Fibroblast of the conjunctiva (primary cell): ENCODE measurements at regions not wholly inside any gene's neighbourhood (a gene's known extent, or its start where the extent isn't known, plus 50 kb on each side); places are given as distances from the start of the nearest gene placed in this dataset.

Experiments used
- DNase-seq: peaks from one replicate; pipeline ENCODE4 v3.0.0-alpha.2; 2010; ENCODE audit warnings: low read depth

GRCh38 chr2:12113412-12113811 lies 367.0 kb downstream of the LPIN1 start:
- no peak for DNase-seq

DNA sequence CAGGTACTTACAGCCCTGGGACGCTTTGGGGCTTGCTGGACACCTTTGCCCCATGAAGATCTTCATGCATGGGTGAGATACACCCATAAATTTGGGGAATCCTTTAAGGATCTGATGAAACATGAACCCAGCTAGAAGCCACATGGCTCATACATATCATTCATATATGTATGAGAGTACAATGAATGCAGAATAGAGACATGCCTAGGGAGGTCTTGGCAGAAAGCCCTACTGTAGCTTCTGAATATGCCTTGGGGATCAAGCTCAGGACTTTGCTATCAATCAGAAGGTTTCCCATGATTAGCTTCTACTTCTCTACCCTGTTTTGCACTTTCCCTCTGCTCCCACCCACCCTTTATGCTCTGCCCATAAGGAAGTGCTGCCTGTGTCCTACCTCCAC lies 368.4 kb downstream of the LPIN1 start:
- no peak for DNase-seq

GRCh38 chr2:12116228-12116750 lies 369.9 kb downstream of the LPIN1 start:
- no peak for DNase-seq

DNA sequence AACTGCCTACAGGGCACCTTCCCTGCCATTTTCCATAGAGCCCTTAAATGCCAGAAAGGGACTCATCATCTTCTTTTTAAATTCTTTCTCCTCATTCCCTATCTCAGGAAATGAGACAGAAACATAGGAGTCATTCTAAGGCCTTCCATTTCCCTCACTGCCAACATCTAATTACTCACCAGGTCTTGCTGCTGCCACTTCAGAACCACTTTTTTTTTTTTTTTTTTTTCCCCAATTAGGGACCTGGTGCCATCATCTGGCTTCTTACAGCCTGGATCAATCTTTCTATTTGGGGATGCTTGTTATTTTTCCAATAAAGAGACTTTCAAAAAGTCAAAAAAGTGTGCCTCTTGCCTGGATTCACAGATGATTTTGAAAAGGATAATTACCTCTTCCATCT lies 373.4 kb downstream of the LPIN1 start:
- no peak for DNase-seq

DNA sequence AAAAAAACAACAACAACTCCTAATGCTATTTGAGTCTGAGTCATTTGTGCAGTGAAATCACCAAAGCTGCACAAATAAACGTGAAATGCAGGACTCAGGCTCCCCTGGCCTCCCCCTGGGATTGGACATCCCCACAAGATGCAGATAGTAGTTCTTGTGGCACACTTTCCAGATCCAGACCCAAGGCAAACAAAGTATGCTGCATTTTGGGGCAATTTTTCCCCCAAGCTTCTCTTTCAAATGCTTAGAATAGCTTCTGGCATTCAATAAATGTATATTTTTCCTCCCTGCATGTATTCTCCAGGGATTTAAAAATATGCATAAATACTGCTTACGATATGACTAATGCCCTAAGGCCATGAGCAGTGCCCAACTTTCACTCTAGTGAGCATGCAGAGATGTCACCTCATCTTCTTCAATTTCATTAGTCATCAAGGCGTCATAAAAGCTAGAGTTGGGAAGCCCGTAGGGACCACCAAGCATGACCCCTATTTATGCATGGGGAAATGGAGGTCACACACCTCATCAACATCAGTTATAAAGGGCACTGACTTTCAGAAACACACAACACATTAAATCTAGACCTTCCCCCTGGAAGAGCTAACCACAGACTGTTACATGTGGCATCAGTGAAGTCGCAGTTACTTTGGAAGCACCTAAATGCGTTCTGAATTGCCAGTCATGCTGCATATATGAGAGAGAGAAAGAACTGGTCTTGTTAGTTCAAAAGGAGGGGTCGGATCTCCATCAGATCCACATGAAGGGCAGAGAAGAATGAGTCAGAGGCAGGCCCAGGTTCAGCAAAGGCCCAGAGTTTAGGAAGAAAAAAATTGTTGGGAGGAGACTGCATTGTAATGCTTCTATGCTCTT lies 374.1 kb downstream of the LPIN1 start:
- DNase-seq = peak; percentile 85

DNA sequence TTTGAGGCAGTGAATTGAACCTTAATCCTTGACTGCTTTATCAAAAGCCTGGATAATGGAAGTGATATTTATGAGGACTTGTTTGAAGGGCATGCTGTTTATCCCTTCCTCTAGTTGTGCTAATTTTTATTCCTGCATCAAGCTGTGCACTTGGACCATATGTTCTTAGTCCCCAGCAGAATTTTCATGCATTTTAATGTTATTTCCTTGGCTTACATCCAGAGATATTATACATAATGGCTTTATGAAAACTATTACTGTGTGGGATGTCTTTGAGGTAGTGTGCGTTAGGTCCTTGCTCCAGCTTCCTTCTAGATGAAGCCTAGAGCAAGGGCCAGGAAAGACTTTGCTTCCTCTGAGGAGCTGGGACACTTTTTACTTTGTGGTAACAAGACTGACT lies 378.4 kb downstream of the LPIN1 start:
- no peak for DNase-seq

GRCh38 chr2:12126318-12126717 lies 379.9 kb downstream of the LPIN1 start:
- no peak for DNase-seq

- no peak for DNase-seq
These were observed 381.2 kb downstream of the LPIN1 start for GRCh38 chr2:12127638-12128037.

DNA sequence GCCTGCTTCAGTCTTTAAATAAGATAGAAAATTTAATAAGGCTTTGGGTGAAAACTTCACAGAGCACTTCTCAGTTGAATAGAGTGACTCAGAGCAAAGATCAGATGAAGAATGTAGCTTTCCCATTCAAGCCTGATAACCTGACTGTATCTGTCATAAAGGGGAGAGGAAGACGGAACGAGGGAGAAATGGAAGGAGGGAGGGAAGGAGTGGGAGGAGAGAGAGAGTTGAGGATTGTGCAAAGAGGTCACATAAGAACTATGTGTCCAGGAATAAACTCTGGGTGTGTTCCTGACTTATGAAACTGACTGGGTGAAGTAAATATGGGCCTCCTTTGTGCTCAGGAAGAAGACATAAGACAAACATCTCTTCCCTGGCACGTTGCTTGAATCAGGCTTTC lies 385.5 kb downstream of the LPIN1 start:
- DNase-seq = no peak

DNA sequence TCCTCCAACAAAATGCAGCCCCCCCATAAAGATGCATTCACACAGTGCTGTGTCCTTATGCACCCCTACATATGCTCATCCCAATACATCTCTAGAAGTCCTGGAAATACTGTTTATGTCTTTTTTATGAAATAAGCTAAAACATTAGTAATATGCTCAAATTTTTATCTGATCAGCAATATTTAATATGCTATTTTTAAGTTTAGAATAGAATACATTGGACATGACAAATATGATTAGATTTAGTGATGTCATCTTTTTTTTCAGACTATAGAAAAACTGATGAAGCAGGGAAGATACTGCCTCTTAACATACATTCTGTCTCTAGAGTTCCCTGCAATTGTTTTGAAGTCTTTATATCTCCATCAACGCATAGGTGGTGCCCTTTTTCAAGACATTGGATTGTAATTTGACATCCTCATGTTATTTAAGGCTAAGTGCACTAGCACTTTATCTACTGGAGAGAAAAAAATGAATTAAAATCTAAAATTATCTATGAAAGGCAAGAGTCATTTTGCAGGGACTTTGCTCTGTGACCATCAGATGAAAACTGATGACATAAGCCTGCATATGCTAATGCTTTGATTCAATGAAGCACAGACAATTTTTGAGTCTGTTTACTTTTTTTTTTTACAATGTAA lies 395.3 kb downstream of the LPIN1 start:
- no peak for DNase-seq

- no peak for DNase-seq
These were observed 405.3 kb downstream of the LPIN1 start for GRCh38 chr2:12151716-12152115.

- no peak for DNase-seq
These were observed 406.5 kb downstream of the LPIN1 start for GRCh38 chr2:12152888-12153287.

DNA sequence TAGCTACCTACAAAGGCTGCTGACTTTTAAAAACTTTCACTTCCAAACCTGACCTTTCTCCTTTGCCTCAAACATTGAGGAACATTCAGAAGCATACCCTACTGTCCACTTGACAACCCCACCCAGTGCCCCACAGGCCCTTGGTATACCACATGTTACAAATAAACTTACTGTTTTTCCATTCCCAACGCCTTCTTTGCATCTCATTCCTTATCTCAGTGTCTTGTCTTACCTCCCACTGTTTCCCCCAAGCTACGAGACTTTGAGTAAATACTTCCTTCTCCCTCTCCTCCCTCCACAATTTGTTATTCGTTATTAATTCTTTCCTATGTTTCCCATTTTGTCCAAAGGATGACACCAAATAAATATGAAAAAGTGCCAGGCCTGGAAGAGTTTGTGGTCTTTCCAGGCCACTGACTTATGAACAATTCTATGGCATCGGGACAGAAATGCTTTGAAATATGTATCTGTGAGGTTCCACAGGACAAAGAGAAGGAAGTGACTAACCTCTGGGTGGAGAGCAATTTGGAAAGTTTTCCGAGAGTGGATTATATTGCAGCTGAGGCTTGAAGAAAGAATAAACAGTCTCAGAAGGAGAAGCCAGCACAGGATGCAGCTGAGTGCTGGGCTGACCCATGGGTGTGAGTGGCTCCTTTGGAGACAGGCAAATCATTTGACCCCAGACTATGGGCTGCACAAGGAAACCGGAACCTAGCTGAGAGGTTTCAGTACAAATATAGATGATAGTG lies 409.0 kb downstream of the LPIN1 start:
- DNase-seq = no peak

GRCh38 chr2:12156349-12156748 lies 409.9 kb downstream of the LPIN1 start:
- no peak for DNase-seq

GRCh38 chr2:12161085-12161484 lies 414.7 kb downstream of the LPIN1 start:
- no peak for DNase-seq

DNA sequence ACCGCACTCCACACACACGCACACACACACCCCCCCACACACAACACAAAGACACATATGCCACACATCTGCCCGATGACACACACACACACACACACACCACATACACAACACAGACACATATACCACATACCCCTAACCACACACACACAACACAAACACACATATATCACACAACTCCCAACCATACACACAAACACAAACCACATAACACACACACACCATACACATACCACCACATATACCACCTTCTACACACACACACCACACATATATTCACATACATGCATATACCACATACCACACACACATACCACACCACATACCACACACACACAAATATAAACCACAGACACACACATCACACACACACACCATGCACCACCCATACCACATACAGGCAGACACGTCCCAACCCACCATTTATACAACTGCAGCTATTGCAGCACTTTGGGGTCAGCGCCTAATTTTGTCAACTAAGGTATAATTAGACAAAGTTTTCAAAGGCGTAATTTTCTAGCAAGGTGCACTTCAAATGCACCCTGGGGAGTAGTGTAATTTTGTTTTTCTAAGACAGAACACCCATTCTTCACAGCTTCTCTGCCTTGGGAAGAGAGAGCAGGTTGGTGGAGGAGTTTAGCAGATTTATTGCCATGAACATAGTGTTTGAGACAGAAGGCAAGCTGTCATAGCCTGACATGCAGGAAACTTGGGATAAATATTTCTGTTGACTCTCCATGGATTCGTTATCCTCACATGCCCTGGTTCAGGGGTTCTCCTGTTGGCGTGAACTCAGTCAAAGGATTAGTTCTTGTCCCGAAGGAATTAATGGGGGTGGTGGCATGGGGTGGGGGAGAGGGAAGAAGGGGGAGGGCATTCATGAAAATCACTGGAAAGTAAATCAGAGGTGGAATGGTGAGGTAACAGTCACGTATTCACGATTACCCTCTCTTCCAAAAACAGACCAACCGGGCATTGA lies 416.1 kb downstream of the LPIN1 start:
- no peak for DNase-seq

DNA sequence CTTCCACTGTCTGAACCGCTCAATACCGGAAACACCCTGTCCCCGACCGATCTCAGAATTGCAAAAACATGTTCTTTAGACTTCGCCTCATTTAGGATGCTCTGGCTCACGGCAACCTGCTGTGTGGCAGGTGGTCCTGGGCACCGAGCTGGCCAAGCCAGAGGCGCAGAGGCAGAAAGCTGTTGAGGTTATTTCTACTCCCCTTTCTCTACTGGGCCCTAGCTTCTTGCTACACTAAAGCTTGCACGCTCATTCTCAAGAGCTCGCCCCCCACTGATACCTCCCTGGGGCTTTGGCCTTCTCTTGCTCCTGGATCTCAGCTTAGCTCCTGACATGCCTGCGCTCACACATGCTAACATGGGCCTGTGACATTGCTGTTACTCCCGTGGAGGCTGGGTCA lies 417.4 kb downstream of the LPIN1 start:
- DNase-seq = no peak

- DNase-seq = no peak
These were observed 418.3 kb downstream of the LPIN1 start for GRCh38 chr2:12164689-12165088.

DNA sequence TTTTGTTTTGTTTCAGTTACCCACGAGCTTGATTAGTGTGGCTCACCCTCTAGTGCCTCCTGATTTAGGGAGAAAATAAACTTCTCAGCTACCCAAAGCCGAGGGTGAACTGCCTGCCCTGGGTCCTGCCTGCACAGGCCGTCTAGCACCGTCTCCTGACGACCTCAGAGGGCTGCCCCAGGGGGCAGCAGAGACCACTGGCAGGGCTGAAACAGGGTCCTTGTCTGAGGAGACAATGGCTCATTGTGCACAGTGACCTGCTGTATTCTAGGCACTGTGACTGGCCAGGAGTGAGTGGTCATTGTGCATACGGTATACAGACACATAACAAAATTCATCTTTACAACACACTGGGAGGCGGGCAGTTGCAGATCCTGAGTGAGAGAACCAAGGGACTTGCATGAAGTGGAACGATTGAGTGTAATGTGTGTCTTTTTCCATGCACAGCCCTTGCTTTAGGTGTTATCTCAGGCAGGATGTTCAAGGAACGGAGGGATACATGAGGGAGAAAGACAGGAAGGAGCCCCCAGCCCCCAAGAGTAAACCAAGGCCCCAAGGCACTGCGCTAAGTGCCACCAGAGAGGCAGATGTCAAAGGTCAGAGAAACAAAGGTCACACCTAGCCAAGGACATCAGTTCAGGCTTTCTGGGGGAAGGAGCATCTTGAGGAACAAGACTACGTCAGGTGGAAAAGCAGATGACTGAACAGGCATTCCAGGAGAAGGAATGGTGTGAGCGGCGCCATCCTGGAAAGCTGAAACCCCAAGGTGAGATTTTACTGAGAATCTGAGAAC lies 421.3 kb downstream of the LPIN1 start:
- DNase-seq = no peak

GRCh38 chr2:12168354-12168753 lies 421.9 kb downstream of the LPIN1 start:
- no peak for DNase-seq
